Fibroblast of upper back skin (primary cell): ENCODE measurements at regions not wholly inside any gene's neighbourhood (a gene's known extent, or its start where the extent isn't known, plus 50 kb on each side); places are given as distances from the start of the nearest gene placed in this dataset.
"Not testable (repeated sequence)": the region's sequence is repeated elsewhere in the genome, so short reads cannot be mapped to it uniquely, and the experiment has no call there.

Experiments
- DNase-seq: peaks from one replicate; pipeline ENCODE4 v3.0.0-alpha.2; 2013

DNA sequence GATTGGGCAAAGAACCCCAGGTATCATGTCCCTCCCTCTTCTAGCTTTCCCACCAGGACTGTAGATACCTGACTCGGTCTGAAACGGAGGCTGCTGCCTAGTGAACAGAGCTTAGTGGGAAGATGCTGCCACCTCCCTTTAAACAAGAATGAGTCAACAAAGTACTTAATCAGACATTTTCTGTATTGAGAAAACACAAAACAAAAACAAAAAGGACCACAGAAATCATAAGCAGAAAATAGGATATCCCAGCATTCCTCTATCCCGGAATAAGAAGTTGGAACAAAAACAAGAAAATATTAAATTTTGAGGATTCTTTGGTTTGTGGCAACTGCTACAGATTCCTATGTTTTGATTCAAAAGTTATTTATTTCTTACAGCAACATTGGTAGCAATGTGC, 51.7 kb upstream of the COL8A1 start:
- DNase-seq: peak; percentile 42

DNA sequence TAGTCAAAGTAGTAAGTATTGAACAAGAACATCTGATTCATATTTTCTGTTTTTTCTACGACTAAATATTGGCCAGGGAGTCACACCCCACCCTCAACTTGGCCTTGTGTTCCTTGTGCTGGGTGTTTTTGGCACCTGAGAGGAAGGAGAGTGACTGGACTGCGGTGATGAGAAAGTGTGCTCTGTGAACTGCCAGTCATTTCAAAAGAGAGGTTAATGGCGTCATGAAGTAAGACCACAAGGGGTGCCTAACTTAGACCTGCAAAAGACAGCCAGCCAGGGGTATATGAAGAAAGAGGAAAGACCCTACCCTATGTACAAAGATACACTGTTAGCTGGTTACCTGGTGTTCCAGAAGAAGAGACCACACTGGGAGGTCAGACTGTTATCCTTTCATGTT, 58.4 kb upstream of the COL8A1 start:
- DNase-seq: no peak

DNA sequence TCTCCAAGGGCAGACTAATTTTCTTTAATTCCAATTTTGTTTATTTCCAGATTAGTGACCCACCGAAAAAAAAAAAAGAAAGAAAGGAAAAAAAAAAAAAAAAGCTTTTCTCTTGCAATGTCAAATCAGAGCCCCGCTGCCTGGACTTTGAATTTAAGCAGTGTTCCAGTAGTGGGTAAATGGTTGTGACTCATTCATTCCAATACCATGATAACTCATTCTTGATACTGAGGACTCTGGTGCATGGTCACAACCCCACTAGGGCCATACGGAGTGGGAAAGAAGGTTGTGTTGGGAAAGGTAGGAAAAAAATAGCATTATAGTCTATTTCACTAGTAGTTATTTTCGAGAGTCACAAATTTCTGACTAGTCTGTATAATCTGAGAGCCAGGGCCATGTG, 59.1 kb upstream of the COL8A1 start:
- DNase-seq: peak; percentile 85

GRCh38 chr3:99578339-99578970, 59.9 kb upstream of the COL8A1 start:
- peak; percentile 14 for DNase-seq

DNA sequence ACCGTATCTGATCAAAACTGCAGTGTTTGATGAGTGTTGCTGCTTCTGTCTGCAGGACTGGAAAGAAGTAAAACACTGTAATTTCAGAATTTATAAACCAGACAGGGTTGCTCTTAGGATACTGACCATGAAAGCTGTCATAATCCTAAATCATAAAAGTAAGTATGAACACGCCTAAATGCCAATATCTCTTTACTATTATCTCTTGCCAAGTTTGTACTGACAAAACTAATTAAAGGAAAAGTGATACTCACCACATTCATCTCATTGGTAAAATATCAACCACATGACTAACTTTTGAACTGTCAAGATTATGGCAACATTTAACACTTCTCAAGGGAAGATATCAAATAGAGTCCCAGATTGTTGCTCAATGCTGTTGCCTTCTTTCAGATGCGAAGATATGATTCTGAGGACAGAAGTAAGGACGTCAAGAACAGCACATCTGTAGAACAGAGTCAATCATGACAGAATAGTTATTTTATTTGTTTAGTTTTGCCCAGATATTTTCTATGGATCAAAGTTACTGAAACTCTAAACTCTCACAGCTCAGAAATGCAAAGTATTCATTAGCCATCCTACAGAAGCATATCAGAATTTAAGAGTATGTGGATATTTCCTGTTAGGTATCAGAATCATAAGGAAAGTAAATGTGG, 61.4 kb upstream of the COL8A1 start:
- peak; percentile 40 for DNase-seq

GRCh38 chr3:99575683-99576082, 62.7 kb upstream of the COL8A1 start:
- DNase-seq: no peak

DNA sequence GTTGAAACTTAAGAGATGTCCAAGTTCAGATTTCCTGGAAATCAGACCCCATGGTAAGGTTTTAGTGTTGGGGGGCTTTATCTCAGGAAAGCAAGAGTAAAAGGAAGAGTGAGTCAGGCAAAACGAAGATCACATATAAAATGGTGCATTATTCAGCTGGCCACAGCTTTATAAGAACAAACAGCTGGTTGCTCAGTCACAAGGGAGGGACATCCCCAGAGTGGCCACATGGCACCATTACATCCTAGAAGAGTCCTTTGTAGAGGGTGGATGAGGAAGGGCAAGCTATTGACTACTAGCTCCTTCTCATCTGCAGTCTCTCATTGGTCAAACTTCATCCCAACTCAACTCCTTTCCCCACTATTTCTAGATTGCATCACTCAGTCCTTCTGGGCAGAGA, 68.3 kb upstream of the COL8A1 start:
- no peak for DNase-seq

DNA sequence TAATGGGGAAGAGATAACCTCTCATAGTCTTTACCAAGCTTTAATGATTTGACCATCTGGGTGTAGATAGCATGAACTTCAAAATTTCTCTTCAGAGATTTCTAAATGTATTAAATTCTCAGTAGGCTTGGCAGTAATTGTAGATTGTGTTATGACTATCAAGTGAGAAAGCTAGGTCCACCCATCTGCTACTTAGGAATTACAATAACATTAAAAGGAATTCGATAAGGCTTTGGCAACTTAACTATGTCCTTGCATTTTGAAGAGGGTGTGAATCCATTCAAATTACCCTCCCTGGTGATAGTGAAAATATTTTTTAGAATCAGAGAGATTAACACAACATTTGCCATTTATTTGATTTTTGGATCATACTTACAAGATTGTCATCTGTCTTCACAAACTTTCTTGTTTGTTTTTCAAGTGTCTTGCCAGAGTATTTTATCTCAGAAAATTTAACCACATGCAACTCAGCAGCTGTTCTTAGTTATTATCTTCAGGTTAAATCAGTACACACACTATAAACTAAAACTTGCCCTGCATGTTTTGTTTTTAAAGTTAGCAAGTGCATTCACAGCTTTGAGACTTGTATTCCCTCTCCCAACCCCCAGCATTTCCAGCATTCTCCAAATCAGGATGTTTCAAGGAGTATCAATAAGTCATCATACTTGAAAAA, 69.6 kb upstream of the COL8A1 start:
- no peak for DNase-seq

- DNase-seq: peak; percentile 67
These were observed 73.1 kb upstream of the COL8A1 start for GRCh38 chr3:99565331-99565730.

DNA sequence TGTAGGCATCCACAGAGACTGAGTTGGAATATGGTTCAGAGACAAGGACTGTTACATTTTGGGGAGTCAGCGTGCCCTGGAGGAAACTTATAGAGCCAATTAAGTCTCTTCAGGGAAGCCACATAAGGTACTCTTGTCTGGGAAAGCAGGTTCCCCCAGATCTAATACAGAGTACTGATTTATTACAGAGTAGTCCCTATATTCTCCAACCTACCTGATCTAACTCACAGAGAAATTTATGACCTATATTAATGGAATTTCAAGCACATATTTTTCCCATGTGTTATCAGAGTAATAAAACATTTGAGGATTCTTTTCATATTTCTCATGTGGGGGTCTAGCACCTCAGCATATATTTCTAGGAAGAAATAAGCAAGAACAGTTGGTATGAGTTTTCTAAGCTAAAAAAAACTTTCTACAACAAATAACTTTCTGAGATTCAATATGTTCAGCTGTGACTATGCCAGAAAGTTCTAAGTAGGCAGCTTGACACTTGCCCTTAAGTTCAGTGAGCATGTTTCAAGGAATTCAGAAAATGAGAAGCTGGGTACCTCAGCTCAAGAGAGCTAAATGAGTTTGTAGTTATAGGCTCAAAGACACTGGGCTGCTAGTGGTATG, 75.3 kb upstream of the COL8A1 start:
- DNase-seq: peak; percentile 91

- peak; percentile 51 for DNase-seq
These were observed 76.3 kb upstream of the COL8A1 start for GRCh38 chr3:99562138-99562537.

DNA sequence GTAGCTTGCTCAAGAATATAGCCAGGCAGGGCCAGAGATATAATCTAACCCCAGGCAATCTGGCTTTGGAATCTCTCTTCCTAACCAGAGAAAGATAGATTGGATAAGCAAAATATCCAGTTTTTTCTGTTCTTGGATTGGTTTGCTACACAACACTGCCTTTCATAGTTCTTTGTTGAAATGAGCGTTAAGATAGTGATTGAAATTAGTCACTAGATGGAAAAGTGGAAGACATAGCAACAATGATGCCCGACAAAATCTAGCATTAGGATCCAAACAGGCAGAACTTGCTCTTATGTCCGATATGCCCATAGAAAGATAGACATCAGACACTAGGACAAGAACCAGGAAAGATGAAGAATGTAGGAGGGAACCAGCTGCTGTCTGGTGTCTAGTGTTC, 77.3 kb upstream of the COL8A1 start:
- DNase-seq: no peak

- DNase-seq: no peak
These were observed 79.2 kb upstream of the COL8A1 start for GRCh38 chr3:99559196-99559595.

DNA sequence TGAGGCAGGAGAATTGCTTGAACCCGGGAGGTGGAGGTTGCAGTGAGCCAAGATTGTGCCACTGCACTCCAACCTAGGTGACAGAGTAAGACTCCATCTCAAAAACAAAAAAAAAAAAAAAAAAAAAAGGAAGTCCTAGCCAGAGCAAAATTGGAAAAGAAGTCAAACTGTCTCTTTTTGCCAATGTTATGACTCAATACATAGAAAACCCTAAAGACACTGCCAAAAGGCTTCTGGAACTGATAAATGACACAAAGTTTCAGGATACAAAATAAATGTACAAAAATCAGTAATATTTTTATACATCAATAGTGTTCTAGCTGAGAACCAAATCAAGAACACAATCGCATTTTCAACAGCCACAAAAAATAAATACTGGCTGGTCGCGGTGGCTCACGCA, 82.5 kb upstream of the COL8A1 start:
- DNase-seq: not testable (repeated sequence)

DNA sequence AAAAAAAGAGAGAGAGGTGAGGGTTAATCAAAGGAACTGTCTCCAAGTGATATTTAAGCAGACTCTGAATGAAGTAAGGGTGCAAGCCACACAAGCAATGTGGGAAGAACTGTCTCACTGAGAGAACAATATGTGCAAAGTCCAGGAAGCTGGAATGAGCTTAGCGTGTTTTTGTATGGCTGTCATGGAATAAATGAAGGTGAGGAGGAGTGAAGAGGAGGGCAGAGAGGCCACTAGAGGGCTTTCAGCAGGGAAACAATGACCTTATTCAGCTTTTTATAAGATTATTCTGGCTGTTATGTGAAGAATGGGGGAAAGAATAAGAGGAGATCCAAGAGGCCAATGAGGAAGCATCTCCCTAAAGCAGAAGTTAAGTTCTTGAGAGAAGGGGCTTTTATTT, 86.9 kb upstream of the COL8A1 start:
- no peak for DNase-seq

- DNase-seq: peak; percentile 80
These were observed 88.3 kb upstream of the COL8A1 start for GRCh38 chr3:99549957-99550603.

DNA sequence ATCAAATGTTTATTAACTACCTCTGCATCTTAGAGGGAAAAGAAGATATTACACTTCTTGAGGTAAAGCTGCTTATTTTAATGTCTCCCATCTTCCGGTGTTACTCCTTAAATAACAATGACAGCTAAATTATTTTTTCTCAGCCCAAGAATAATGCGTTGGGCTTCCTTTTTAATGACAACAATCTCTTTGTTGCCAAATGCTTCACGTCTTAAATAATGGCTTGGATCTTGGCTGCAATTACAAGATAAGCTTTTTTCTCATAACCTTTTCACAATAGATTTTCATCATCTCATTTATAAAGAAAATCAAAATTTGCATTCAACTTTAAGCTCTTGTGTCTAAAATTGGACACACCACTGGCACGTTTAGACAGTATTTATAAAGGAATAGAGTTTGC, 89.2 kb upstream of the COL8A1 start:
- no peak for DNase-seq

DNA sequence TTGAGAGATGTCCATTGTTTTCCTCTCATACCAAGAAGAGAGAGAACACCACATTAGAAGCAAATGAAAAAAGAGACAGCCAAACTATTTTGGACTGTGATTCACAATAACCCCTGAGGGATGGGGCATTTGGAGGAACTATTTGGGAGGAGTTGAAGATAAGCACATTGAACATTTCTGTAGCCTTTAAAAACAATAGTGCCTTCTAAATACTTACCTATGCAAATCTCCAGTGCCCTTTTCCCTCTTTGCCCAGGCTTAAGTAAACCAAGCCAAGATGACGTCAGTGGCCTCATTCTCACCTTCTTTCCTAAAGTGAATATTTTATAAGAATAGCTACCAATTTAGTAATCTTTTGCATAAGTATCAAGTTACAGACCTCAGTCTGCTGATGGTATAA, 89.7 kb upstream of the COL8A1 start:
- DNase-seq: no peak

- no peak for DNase-seq
These were observed 92.3 kb upstream of the COL8A1 start for GRCh38 chr3:99545941-99546580.

- peak; percentile 42 for DNase-seq
These were observed 93.6 kb upstream of the COL8A1 start for GRCh38 chr3:99544786-99545281.

DNA sequence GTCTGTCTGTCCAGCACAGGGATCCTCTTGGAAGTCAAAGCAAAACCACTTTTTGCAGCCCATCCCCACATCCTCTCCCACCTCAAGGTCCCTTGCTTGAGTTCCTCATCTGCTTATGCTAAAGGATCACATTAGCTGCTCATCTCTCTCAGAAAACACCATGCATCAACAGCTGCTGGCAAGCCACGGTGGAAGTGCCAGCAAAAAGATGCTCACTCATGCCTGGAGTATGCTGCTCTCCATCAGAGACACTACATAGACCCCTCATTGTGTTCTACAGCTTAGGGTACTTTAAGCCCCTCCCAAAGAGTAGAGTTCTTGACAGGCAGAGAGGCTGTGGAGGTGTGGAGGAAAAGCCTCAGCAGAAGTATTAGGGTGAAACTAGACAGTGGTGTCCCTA, 94.6 kb upstream of the COL8A1 start:
- DNase-seq: no peak

GRCh38 chr3:99542767-99543518, 95.5 kb upstream of the COL8A1 start:
- DNase-seq: no peak
